NCI-H2171 (cell line): ENCODE measurements at regions not wholly inside any gene's neighbourhood (a gene's known extent, or its start where the extent isn't known, plus 50 kb on each side); places are given as distances from the start of the nearest gene placed in this dataset.
"Not testable (repeated sequence)": the region's sequence is repeated elsewhere in the genome, so short reads cannot be mapped to it uniquely, and the experiment has no call there.

ENCODE experiments used
- DNase-seq: peaks from one replicate; lab custom pipeline; 2025; lab: John Stamatoyannopoulos, UW

GRCh38 chr4:45215976-45216542, 489.7 kb upstream of the GNPDA2 start:
- no peak for DNase-seq

GRCh38 chr4:45208476-45208875, 482.1 kb upstream of the GNPDA2 start:
- DNase-seq, result not testable (repeated sequence)

GRCh38 chr4:45207864-45208331, 481.5 kb upstream of the GNPDA2 start:
- not testable (repeated sequence) for DNase-seq

- DNase-seq, result not testable (repeated sequence)
These were observed 481.0 kb upstream of the GNPDA2 start for GRCh38 chr4:45207241-45207863.

GRCh38 chr4:45199736-45200135, 473.4 kb upstream of the GNPDA2 start:
- no peak for DNase-seq

- no peak for DNase-seq
These were observed 462.1 kb upstream of the GNPDA2 start for GRCh38 chr4:45188501-45188900.

GRCh38 chr4:45186249-45186648, 459.9 kb upstream of the GNPDA2 start:
- DNase-seq, result no peak

- DNase-seq, result no peak
These were observed 457.5 kb upstream of the GNPDA2 start for GRCh38 chr4:45183905-45184304.

GRCh38 chr4:45172636-45173035, 446.3 kb upstream of the GNPDA2 start:
- no peak for DNase-seq

GRCh38 chr4:45160951-45161350, 434.6 kb upstream of the GNPDA2 start:
- DNase-seq, result no peak

- DNase-seq, result no peak
These were observed 428.9 kb upstream of the GNPDA2 start for GRCh38 chr4:45155081-45155777.

- DNase-seq, result no peak
These were observed 421.5 kb upstream of the GNPDA2 start for GRCh38 chr4:45147866-45148265.

- DNase-seq, result no peak
These were observed 404.7 kb upstream of the GNPDA2 start for GRCh38 chr4:45131020-45131419.

- no peak for DNase-seq
These were observed 396.1 kb upstream of the GNPDA2 start for GRCh38 chr4:45122406-45122805.

- no peak for DNase-seq
These were observed 395.1 kb upstream of the GNPDA2 start for GRCh38 chr4:45121426-45121975.

GRCh38 chr4:45120163-45120562, 393.8 kb upstream of the GNPDA2 start:
- no peak for DNase-seq

GRCh38 chr4:45119376-45119775, 393.0 kb upstream of the GNPDA2 start:
- no peak for DNase-seq

GRCh38 chr4:45102716-45103115, 376.4 kb upstream of the GNPDA2 start:
- DNase-seq, result no peak

- DNase-seq, result no peak
These were observed 374.8 kb upstream of the GNPDA2 start for GRCh38 chr4:45100956-45101818.

- DNase-seq, result no peak
These were observed 373.1 kb upstream of the GNPDA2 start for GRCh38 chr4:45099471-45099870.

GRCh38 chr4:45094684-45095083, 368.3 kb upstream of the GNPDA2 start:
- no peak for DNase-seq

- DNase-seq, result no peak
These were observed 355.7 kb upstream of the GNPDA2 start for GRCh38 chr4:45082101-45082500.
